ENCODE measurements at regions not wholly inside any gene's neighbourhood (a gene's known extent, or its start where the extent isn't known, plus 50 kb on each side); places are given as distances from the start of the nearest gene placed in this dataset.

- intact Hi-C loops (cut with micrococcal nuclease; ENCODE audit: unreplicated experiment): loop anchor here (5.0 kb wide), 1 partner anchor 497 kb away; no protein-coding TSS in a partner anchor
- no peak overlapping the region for H2AFZ ChIP-seq (ENCODE audit: low read length)
- DNase-seq (ENCODE audit: low spot score): no peak
- H3K36me3 ChIP-seq (ENCODE audit: insufficient read depth, low read length): no peaks in the 10 kb centered on the region
- no peaks in the 10 kb centered on the region for H3K4me1 ChIP-seq (ENCODE audit: insufficient read depth, low read length, poor library complexity, severe bottlenecking)
- no peak overlapping the region for H3K4me2 ChIP-seq (ENCODE audit: low read length)
- H3K9me3 ChIP-seq (ENCODE audit: low read length): no peaks in the 10 kb centered on the region
- H3K79me2 ChIP-seq (ENCODE audit: insufficient read depth, low read depth, low read length): no peaks in the 10 kb centered on the region
- ChIA-PET CTCF (ENCODE audit: unreplicated experiment) (no interaction called here), POLR2A (no interaction called here)
- BruUV-seq (replicated peaks): no TSS peak
- TF ChIP-seq, protein P1, sequence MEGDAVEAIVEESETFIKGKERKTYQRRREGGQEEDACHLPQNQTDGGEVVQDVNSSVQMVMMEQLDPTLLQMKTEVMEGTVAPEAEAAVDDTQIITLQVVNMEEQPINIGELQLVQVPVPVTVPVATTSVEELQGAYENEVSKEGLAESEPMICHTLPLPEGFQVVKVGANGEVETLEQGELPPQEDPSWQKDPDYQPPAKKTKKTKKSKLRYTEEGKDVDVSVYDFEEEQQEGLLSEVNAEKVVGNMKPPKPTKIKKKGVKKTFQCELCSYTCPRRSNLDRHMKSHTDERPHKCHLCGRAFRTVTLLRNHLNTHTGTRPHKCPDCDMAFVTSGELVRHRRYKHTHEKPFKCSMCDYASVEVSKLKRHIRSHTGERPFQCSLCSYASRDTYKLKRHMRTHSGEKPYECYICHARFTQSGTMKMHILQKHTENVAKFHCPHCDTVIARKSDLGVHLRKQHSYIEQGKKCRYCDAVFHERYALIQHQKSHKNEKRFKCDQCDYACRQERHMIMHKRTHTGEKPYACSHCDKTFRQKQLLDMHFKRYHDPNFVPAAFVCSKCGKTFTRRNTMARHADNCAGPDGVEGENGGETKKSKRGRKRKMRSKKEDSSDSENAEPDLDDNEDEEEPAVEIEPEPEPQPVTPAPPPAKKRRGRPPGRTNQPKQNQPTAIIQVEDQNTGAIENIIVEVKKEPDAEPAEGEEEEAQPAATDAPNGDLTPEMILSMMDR (conservative IDR thresholded peaks at IDR 0.05; ENCODE audit: low read length): no peak
- no peaks in the 10 kb centered on the region for H4K20me1 ChIP-seq (ENCODE audit: insufficient read depth, low read length)
- H3K9me2 ChIP-seq (ENCODE audit: insufficient read depth, low read length): no peaks in the 10 kb centered on the region
- no peak overlapping the region for H3K4me3 ChIP-seq (ENCODE audit: low read depth, low read length, poor library complexity, severe bottlenecking)
- no peak overlapping the region for H3K27ac ChIP-seq (ENCODE audit: low read depth, low read length, poor library complexity, severe bottlenecking)
Observed at GRCh38 chrX:80879916-80880315, 70.2 kb upstream of the BRWD3 start.

GRCh38 chrX:80879143-80879542 lies 69.5 kb upstream of the BRWD3 start:
- TF ChIP-seq, protein P1 (conservative IDR thresholded peaks at IDR 0.05; ENCODE audit: low read length): no peak
- no peak for TF ChIP-seq EZH2phosphoT487 (IDR thresholded peaks at IDR 0.05; ENCODE audit: borderline replicate concordance, low read depth, low read length)
- ChIA-PET CTCF (ENCODE audit: unreplicated experiment) (no interaction called here), POLR2A (interaction anchor here (0.7 kb wide), 1 partner anchor 11 kb away, joined by 3 read pairs; no protein-coding TSS in a partner anchor)
- intact Hi-C loops (cut with micrococcal nuclease; ENCODE audit: unreplicated experiment): loop anchor here (5.0 kb wide), 1 partner anchor 498 kb away; no protein-coding TSS in a partner anchor
- Histone ChIP-seq H3K27ac (ENCODE audit: low read depth, low read length, poor library complexity, severe bottlenecking) (no peak overlapping the region), H3K9me2 (ENCODE audit: insufficient read depth, low read length) (no peaks in the 10 kb centered on the region), H3K9me3 (ENCODE audit: low read length) (no peaks in the 10 kb centered on the region), H3K79me2 (ENCODE audit: insufficient read depth, low read depth, low read length) (no peaks in the 10 kb centered on the region), H3K4me3 (ENCODE audit: low read depth, low read length, poor library complexity, severe bottlenecking) (no peak overlapping the region), H3K4me2 (ENCODE audit: low read length) (no peak overlapping the region), H3K4me1 (ENCODE audit: insufficient read depth, low read length, poor library complexity, severe bottlenecking) (no peaks in the 10 kb centered on the region), H4K20me1 (ENCODE audit: insufficient read depth, low read length) (no peaks in the 10 kb centered on the region), H3K36me3 (ENCODE audit: insufficient read depth, low read length) (no peaks in the 10 kb centered on the region), H2AFZ (ENCODE audit: low read length) (no peak overlapping the region)
- BruUV-seq (replicated peaks): no TSS peak
- no peak for DNase-seq (ENCODE audit: low spot score)

GRCh38 chrX:80876877-80877276 lies 67.2 kb upstream of the BRWD3 start:
- intact Hi-C loops (cut with micrococcal nuclease; ENCODE audit: unreplicated experiment): loop anchor here (2.0 to 5.0 kb wide), 3 partner anchors 244 to 500 kb away; no protein-coding TSS in a partner anchor
- Histone ChIP-seq H2AFZ (ENCODE audit: low read length) (no peak overlapping the region), H3K36me3 (ENCODE audit: insufficient read depth, low read length) (no peaks in the 10 kb centered on the region), H3K9me2 (ENCODE audit: insufficient read depth, low read length) (no peaks in the 10 kb centered on the region), H3K4me3 (ENCODE audit: low read depth, low read length, poor library complexity, severe bottlenecking) (no peak overlapping the region), H3K4me2 (ENCODE audit: low read length) (no peak overlapping the region), H3K79me2 (ENCODE audit: insufficient read depth, low read depth, low read length) (no peaks in the 10 kb centered on the region), H4K20me1 (ENCODE audit: insufficient read depth, low read length) (no peaks in the 10 kb centered on the region), H3K4me1 (ENCODE audit: insufficient read depth, low read length, poor library complexity, severe bottlenecking) (no peaks in the 10 kb centered on the region), H3K27ac (ENCODE audit: low read depth, low read length, poor library complexity, severe bottlenecking) (no peak overlapping the region), H3K9me3 (ENCODE audit: low read length) (no peaks in the 10 kb centered on the region)
- TF ChIP-seq, protein P1 (conservative IDR thresholded peaks at IDR 0.05; ENCODE audit: low read length): peak; percentile 77
- no peak for TF ChIP-seq EZH2phosphoT487 (IDR thresholded peaks at IDR 0.05; ENCODE audit: borderline replicate concordance, low read depth, low read length)
- peak; percentile 55 for DNase-seq (ENCODE audit: low spot score)
- ChIA-PET CTCF (ENCODE audit: unreplicated experiment) (no interaction called here), POLR2A (interaction anchor here (1.8 kb wide), 1 partner anchor 315 kb away, joined by 3 read pairs; no protein-coding TSS in a partner anchor)
- no TSS peak for BruUV-seq (replicated peaks)

Small RNAs in the stretch of these regions (small RNA-seq; reads per million reads assigned to genes)
- 1.7 reads per million, percentile 72 among the genes with 10 or more reads in this experiment for gene RNU6-493P
